ENCODE measurements at regions not wholly inside any gene's neighbourhood (a gene's known extent, or its start where the extent isn't known, plus 50 kb on each side); places are given as distances from the start of the nearest gene placed in this dataset.
"Not testable (repeated sequence)": the region's sequence is repeated elsewhere in the genome, so short reads cannot be mapped to it uniquely, and the experiment has no call there.

DNA sequence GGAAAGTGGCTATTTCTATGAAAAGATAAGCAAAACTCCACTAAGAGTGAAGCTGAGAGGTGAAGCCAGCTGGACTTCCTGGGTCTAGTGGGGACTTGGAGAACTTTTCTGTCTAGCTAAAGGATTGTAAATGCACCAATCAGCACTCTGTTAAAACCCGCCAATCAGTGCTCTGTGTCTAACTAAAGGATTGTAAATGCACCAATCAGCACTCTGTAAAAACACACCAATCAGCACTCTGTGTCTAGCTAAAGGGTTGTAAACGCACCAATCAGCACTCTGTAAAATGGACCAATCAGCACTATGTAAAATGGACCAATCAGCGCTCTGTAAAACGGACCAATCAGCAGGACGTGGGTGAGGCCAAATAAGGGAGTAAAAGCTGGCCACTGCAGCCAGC lies 364.8 kb upstream of the GRAMD2B start:
- intact Hi-C loops (cut with DNase I); DNase-seq (ENCODE audit: low spot score): not testable (repeated sequence)

DNA sequence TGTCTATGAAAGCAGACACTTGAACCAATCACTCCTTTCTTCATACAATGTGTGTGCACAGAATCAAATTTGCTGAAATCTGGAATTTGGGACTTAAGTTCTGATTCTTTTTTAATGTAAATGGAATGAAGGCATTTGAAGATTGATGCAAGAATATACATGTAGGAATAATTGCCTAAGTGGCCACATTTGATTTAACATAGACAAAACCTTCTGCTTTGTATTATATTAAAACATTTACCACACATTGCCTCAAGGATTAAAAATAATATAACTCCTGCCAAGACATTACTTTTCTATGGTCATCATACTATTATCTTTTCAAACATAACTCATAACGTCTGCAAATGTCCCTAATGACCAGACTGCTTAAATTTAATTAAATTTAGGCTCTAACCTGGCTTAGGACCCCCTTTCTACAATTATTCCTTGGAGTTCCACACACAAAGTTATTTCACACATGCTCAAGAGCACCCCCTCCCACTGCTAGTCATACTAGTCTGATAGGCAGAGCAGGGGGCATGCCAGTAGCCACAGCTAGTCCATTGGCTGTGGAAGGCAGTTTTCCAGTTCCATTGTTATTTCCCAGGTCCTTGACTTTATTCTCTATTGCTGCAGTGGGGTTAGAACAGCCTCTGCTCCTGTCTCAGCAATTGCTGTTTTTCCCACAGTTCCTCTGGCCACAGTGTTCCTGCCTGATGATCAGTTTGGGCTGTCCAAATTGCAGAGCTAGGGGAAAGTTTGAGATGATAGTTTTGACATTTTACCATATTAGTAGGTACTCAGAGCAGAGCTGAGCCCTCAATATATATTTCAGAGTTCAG lies 360.6 kb upstream of the GRAMD2B start:
- intact Hi-C loops (cut with DNase I) = no loop called here
- DNase-seq (ENCODE audit: low spot score) = no peak

DNA sequence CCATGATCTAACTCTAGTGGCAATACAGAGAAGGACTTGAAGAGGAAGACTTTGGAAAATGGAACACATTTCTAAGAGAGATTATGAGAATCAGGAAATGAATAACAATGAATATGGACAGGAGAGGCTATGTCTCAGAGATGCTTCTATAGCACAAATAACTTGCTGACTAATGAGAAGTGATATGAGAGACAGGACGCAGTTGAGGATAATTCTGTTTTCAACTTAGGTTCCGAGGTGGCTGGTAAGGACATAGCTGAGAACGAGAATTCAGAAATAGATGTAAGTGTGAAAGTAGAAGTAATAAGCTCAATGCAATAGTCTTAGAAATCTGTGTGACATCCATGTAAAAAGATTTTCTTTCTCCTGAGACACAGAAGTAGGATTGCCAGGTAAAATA lies 358.1 kb upstream of the GRAMD2B start:
- intact Hi-C loops (cut with DNase I) = no loop called here
- no peak for DNase-seq (ENCODE audit: low spot score)

DNA sequence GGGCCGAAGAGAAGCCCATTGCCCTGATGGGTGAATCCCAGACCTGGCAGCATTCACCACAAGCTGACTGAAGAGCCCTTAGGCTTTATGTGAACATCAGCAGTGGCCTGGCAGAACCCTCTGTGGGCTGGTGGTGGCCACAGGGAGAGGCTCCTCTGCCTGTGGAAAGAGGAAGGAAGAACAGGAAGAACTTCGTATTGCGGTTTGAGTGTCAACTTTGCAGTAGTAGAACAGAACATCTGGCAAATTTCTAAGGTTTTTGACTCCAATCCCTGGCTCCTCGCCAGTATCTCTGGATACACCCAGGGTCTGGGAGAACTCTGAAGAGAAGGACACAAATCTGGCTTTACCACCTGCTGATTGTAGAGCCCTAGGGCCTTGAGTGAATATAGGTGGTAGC lies 356.4 kb upstream of the GRAMD2B start:
- intact Hi-C loops (cut with DNase I) = no loop called here
- DNase-seq (ENCODE audit: low spot score) = no peak

DNA sequence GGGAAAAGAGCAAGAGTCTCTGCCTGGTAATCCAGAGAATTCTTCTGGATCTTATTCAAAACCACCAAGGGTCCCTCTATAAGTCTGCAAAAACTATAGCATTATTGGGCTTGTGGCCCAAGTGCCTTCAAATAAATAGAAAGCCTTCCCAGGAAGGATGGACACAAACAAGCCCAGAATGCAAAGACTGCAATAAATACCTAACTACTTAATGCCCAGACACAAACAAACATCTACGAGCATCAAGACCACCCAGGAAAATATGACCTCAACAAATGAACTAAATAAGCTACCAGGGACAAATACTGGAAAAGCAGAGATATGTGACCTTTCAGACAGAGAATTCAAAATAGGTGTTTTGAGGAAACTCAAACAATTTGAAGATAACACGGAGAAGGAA lies 355.8 kb upstream of the GRAMD2B start:
- intact Hi-C loops (cut with DNase I) = no loop called here
- no peak for DNase-seq (ENCODE audit: low spot score)

DNA sequence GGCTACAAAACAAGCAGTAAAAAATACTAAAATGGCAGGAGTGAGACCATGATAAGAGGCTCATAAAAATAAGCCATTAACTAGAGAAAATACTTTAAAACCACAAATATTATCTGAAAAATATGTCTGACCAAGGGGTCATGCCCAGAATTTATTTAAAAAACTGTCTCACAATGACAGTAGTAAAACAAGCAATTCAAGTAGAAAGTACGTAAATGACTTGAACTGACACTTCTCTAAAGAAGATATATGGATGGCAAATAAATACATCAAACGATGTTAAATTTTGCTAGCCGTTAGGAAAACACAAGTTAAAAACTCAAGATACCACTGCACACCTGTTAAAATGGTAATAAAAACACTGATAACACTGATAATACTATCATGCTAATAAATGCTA lies 353.9 kb upstream of the GRAMD2B start:
- DNase-seq (ENCODE audit: low spot score) = no peak
- intact Hi-C loops (cut with DNase I) = no loop called here

DNA sequence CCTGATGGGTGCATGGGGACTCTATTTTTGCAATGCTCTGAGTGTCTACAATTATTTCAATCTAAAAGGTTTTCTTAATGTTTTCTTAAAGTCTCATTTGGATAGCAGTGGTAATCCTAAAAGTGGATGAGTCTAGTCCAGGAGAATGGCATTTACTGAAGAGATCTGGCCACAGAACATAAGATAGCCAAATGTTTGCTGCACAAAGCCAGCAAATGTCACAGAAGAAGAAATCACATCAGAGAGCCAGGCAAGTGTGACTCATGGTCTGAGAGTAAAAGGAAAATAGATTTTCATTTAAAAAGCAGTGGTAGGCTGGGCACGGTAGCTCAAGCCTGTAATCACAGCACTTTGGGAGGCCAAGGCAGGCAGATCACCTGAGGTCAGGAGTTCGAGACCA lies 352.7 kb upstream of the GRAMD2B start:
- intact Hi-C loops (cut with DNase I) = no loop called here
- DNase-seq (ENCODE audit: low spot score) = no peak

DNA sequence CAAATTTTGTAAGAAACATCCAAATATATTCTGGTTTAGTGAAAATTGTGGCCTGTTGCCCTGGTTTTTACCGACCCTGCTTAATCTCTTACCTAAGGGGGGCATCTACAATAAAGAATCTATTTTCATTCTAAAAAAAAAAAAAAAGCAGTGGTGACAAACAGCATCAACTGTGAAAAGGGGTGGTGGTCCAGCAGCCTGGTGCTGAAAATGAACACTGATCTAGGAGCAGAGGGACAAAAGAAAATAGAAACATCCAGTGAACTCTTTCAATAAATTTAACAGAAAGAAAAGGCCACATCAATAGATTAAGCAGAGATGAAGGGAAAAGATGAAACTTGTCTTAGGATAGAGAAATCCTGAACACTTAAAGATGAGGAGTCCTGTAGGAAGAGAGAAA lies 348.7 kb upstream of the GRAMD2B start:
- intact Hi-C loops (cut with DNase I) = no loop called here
- DNase-seq (ENCODE audit: low spot score) = no peak

DNA sequence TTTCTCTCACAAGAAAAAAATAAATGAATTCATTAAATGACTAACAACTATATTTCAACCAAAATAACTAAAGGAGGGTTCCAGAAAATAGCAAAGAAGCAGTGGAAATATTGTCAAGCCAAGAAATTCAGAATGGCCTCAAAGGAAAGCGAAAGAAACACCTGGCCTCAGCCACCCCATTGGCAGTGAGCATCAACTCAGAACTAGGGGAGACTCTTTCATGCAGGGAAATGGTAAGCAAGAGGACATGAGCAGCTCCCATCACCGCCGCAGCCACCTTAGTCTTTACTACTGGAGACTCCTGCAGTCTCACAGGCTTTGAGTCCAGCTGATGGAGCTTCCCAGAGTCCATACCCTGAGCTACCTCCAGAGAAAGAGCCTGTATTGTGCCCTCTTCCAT lies 343.9 kb upstream of the GRAMD2B start:
- intact Hi-C loops (cut with DNase I) = no loop called here
- no peak for DNase-seq (ENCODE audit: low spot score)

DNA sequence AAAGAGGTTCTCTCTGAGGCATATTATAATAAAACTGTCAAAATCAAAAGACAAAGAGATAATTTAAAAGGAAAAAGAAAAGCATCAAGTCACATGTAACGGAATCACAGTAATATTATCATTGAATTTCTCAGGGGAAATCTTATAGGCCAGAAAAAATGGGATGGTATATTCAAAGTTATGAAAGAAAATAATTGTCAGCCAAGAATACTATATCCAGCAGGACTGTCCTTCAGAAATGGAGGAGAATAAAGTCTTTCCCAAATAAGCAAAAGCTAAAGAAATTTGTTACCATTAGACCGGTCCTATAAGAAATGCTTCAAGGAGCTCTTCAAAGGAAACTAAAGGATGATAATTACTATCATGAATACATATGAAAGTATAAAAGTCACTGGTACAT lies 342.0 kb upstream of the GRAMD2B start:
- intact Hi-C loops (cut with DNase I) = no loop called here
- no peak for DNase-seq (ENCODE audit: low spot score)

DNA sequence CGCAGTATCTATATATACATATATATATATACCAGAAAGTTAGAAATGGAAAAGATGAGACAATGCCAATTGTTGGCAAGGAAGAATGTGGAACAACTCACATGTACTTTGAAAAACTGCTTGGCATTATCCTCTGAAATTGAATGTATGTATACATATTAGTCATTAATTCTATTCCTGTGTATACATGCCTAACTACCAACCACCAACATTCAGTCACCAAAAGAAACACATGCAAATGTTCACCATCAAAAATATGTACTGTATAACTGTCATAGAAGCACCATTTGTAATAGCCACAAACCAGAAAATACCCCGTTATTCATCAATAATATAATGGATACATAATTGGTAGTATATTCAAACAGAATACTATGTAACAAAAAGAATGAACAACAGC lies 330.2 kb upstream of the GRAMD2B start:
- intact Hi-C loops (cut with DNase I) = no loop called here
- DNase-seq (ENCODE audit: low spot score) = no peak

DNA sequence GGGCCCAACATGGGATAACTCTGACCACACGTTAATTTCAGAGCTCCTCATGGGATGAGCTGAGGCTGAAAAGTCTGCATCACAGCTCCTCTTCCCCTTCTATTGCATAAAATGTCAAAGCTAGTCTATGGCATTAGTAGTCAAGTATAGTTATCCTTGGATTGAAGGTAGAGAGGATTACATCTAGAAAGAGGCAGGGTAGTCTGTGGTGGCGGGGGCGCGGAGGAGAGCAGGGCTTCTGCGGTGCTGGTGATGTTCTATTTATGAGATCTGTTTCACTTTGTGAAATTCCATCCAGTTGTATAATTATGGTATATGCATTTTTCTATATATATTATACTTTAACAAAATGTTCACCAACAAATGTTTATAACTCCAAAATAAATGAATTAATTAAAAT lies 329.5 kb upstream of the GRAMD2B start:
- DNase-seq (ENCODE audit: low spot score) = no peak
- intact Hi-C loops (cut with DNase I) = no loop called here

DNA sequence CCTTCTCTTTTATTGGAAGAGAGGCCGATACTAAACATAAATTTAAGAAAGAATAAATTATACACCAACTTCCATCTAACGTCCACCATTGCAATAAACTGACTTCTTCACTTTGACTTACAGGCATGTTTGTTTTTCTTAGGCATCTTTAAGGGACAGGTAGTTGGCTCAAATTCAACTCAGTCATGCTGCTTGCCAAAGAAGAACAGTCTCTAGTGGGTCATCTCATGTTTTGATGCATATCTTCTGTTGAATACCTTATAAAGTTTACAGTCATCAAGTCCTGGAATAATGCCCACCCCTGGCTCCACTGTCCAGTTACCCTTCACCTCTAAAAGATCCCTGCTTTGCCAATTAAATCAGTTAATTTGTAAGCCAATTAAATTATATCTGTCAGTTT lies 328.2 kb upstream of the GRAMD2B start:
- no peak for DNase-seq (ENCODE audit: low spot score)
- intact Hi-C loops (cut with DNase I) = no loop called here

DNA sequence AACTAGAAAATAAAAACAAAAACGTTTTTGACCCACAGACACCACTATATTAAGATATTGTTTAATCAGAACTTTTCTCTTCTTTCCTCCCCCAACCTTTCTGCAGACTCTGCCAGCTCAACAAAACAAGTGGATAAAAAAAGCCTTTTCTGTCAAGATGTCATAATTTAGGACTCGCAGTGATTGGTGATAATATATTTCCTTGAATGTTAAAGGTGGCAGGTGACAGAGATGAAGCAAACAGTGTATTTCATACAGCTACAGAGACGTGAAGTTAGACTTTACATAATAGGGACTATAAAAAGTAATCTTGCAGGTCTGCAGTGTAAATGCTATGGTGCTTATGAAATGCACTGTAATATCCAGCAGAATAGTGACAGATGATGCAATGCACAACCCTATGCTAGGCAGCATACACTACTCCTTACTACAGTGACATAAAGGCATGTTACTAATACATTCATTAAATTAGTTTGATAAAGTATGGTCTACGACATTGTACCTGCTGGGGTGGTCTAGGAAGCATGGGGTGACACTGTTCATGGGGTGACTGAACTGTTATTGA lies 326.7 kb upstream of the GRAMD2B start:
- DNase-seq (ENCODE audit: low spot score) = no peak
- intact Hi-C loops (cut with DNase I) = no loop called here

DNA sequence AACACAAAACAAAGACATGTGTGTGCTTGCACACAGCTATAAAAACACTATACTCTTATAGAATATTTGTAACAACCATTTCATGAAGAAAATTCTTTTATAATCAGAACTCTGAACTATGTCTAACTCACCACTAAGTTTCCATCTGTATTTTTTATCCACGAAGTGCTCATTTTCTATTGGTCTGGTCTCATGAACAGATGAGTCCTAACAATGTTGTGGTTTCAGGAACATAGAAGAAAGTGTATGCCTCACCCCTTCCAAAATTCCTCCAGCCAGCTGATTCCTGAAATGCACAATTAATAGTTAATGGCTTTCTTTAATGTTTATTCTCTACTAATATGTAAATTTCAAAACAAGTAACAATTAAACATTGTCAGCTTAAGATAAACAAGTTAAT lies 325.3 kb upstream of the GRAMD2B start:
- DNase-seq (ENCODE audit: low spot score) = no peak
- intact Hi-C loops (cut with DNase I) = no loop called here

DNA sequence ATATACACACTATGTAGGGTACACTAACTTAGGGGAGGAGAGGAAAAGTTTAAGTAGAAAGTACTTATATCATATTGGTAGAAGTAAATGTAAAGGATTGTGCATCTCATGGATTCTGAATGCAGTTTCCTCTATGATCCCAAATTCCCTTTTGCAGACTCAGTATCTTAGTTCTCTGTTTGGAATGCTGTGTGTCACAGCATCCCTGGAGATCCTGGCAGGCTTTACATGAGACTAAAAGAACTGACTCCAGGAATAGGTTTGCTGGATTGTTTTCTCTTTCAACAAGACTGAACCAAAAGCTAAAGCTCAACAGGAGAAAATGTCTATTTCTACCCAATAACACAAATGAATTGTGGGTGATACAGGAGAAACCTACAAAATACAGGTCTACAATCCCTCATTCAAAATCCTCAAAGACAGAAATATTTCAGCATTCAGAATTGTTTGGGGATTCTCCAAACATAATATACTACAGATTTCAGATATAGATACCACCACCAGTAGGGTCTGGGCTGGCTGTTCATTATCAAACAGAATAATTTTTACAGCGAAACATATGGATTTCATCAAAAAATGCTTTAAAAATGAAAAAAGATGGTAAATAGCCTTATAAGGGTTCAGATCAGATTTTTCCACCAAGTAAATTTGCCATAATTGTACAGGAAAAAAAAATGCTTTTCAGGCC lies 324.7 kb upstream of the GRAMD2B start:
- intact Hi-C loops (cut with DNase I) = no loop called here
- no peak for DNase-seq (ENCODE audit: low spot score)

DNA sequence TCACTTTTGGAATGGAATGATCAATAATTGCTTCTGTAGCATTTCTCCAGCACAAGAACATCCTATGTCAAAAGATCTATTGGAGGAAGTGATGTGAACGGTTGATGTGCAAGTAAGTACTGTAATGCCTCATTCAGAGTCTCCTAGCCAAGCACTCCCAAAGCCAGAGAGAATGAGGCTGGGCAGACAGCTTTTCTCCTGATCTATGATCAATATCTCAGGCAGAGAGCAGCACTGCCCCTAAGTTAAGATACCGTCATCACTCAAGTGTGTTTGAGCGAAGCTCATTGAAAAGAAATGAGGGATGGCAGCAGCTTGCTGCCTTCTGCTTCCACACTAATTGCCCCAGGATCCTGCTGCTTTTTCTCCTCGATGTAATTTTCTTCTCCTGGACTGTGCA lies 324.1 kb upstream of the GRAMD2B start:
- DNase-seq (ENCODE audit: low spot score) = no peak
- intact Hi-C loops (cut with DNase I) = no loop called here

DNA sequence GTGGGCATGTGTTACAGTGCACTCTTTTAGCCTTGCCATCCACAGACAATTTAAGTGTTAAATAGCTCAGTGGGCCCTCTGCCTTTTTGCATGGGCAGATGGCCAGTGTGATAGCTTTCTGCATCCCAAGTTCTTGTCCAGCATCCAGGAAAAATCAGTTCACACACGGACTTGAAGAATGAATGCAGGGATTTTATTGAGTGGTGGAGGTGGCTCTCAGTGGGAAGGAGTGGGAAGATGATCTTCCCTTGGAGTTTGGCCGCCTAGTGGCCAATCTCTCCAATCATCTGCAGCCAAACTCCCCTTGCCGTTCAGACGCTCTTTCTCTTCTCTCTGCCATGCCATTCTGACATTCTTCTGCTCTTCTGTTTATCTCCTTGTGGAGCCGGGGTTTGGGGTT lies 322.4 kb upstream of the GRAMD2B start:
- no peak for DNase-seq (ENCODE audit: low spot score)
- intact Hi-C loops (cut with DNase I) = loop anchor here (10.0 kb wide), 1 partner anchor 214 kb away; no protein-coding TSS in a partner anchor

DNA sequence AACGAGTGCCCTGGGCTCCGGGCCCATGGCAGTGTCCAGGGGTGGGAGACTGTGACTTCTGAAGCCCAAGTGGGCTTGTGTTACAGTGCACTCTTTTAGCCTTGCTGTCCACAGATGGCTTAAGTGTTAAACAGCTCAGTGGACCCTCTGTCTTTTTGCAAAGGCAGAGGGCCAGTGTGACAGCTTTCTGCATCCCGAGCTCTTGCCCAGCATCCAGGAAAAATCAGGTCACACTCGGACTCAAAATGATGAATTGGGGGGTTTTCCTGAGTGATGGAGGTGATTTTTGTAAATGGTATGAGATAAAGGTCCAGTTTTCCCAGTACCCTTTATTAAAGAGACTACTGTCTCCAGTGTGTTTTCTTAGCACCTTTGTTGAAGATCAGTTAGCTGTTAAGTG lies 321.3 kb upstream of the GRAMD2B start:
- DNase-seq (ENCODE audit: low spot score) = no peak
- intact Hi-C loops (cut with DNase I) = loop anchor here (10.0 kb wide), 1 partner anchor 213 kb away; no protein-coding TSS in a partner anchor

DNA sequence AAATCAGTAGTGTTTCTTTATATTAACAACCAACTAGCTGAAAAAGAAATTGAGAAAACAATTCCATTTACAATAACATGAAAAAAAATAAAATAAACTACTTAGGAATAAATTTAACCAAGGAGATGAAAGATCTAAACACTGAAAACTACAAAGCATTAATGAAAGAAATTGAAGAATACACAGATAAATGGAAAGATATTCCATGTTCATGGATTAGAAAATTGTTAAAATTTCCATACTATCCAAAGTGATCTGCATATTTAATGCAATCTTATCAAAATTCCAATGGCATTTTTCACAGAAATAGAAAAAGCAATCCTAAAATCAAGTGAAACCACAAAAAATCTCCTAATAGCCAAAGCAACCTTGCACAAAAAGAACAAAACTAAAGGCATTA lies 320.2 kb upstream of the GRAMD2B start:
- intact Hi-C loops (cut with DNase I) = loop anchor here (10.0 kb wide), 1 partner anchor 212 kb away; no protein-coding TSS in a partner anchor
- no peak for DNase-seq (ENCODE audit: low spot score)

DNA sequence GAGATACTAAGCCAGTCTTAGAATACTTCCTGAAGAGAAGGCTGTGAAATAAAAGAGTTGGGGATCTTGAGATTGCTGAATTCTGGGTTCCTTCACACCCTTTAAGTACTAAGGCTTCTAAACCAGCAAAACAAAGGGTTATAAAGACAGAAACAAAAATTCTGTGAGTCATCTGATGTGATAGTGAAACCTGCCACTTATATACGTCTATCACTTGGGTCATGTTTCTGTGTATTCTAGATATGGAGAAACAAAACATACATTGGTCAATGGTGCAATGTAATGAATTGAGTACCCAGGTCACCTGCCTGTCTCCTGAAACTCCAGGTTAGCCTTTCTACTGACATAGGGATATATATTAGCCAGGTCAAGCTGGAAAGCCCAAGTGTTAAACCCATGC lies 319.3 kb upstream of the GRAMD2B start:
- intact Hi-C loops (cut with DNase I) = loop anchor here (10.0 kb wide), 1 partner anchor 211 kb away; no protein-coding TSS in a partner anchor
- DNase-seq (ENCODE audit: low spot score) = no peak
